ENCODE measurements at regions not wholly inside any gene's neighbourhood (a gene's known extent, or its start where the extent isn't known, plus 50 kb on each side); places are given as distances from the start of the nearest gene placed in this dataset.
"Not testable (repeated sequence)": the region's sequence is repeated elsewhere in the genome, so short reads cannot be mapped to it uniquely, and the experiment has no call there.

GRCh38 chr5:51227963-51228470, 155.2 kb upstream of the ISL1 start:
- intact Hi-C loops (cut with DNase I) = no loop called here
- no peak for DNase-seq (ENCODE audit: low spot score)

- DNase-seq (ENCODE audit: low spot score) = no peak
- intact Hi-C loops (cut with DNase I) = no loop called here
These were observed 152.9 kb upstream of the ISL1 start for GRCh38 chr5:51230336-51230735.

DNA sequence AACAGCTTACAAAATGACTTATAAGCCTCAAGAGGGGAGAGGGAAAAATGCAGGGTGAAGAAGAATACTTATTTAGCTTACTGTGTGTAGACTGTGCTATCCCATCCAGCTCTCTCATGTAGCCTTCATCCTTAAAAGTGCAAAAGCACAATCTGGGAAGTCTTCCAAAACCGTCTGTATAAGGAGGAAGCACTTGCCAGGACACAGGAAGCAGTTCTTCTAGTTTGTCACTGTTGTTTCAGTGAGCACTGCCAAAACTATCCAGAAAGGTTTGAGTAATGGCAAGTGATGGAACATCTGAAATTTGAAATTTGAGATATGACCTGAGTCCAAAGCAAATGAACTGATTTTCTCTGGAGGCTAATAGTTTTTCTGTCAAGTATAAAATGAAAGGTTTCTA, 140.8 kb upstream of the ISL1 start:
- no peak for DNase-seq (ENCODE audit: low spot score)
- intact Hi-C loops (cut with DNase I) = no loop called here

DNA sequence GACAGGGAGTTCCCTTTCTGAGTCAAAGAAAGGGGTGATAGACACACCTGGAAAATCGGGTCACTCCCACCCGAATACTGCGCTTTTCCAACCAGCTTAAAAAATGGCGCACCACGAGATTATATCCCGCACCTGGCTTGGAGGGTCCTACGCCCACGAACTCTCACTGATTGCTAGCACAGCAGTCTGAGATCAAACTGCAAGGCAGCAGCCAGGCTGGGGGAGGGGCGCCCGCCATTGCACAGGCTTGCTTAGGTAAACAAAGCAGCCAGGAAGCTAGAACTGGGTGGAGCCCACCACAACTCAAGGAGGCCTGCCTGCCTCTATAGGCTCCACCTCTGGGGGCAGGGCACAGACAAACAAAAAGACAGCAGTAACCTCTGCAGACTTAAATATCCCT, 132.3 kb upstream of the ISL1 start:
- DNase-seq (ENCODE audit: low spot score) = not testable (repeated sequence)

DNA sequence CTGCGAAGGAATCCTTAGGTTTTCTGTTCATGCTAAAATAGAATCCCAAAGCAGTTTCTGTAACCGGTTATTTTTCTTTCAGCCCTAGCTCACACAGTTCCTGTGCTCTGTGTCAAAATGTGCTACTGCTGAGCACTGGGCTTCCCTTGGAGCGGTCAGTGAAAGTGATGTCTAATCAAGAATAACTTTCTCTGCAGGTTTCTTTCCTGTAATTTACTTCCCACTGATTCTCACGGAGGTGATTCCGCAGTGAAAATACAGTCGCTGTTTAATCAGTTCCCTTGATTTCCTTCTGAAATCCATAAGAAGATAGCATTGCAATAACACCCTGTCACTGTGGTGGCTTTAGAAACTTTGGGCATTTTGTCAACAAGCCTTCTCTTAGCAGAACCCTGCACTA, 112.0 kb upstream of the ISL1 start:
- DNase-seq (ENCODE audit: low spot score) = no peak

More for the DNA sequence above, 132.3 kb upstream of the ISL1 start:
- intact Hi-C loops (cut with DNase I) = not testable (repeated sequence)

GRCh38 chr5:51273021-51273420, 110.2 kb upstream of the ISL1 start:
- DNase-seq (ENCODE audit: low spot score) = no peak
- intact Hi-C loops (cut with DNase I) = no loop called here

More for the DNA sequence above, 112.0 kb upstream of the ISL1 start:
- intact Hi-C loops (cut with DNase I) = no loop called here

GRCh38 chr5:51273871-51274270, 109.4 kb upstream of the ISL1 start:
- intact Hi-C loops (cut with DNase I) = no loop called here
- DNase-seq (ENCODE audit: low spot score) = no peak

- intact Hi-C loops (cut with DNase I) = no loop called here
- DNase-seq (ENCODE audit: low spot score) = no peak
These were observed 107.8 kb upstream of the ISL1 start for GRCh38 chr5:51275428-51275827.

- intact Hi-C loops (cut with DNase I) = no loop called here
- DNase-seq (ENCODE audit: low spot score) = no peak
These were observed 107.0 kb upstream of the ISL1 start for GRCh38 chr5:51276250-51276649.

- DNase-seq (ENCODE audit: low spot score) = no peak
- intact Hi-C loops (cut with DNase I) = no loop called here
These were observed 104.7 kb upstream of the ISL1 start for GRCh38 chr5:51278539-51278938.

DNA sequence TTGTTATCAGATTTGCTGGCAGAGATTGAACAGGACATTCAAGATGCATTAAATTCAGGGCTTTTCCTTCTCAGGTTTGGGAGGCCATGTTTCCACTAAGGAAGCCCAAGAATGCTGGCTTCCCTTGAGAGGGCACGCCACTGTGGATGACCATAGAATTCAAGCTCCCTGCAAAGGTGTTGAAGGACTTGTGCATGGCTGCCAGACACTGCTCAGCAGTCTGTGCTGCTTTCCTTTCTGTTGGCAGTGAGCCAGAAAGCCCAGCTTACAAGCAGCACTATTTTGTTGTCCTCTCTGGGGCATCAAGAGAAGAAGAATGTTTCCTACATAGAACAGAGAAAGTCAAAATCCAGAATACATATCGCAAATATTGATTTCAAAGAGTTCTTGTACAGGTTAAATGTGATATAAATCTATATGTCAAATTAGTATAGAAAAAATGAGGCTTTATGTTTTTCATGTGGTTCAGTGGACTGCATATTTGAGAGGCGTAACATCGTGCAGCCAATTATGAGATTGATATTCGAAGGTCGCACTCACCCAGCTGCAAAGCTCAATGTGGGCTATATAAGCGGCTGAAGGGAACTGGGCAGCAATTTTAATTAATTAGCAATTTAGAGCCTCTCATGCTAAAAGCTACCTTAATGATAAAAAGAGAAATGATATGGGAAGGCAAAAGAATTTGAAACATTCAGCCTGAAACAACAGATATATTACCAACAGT, 103.1 kb upstream of the ISL1 start:
- intact Hi-C loops (cut with DNase I) = no loop called here
- no peak for DNase-seq (ENCODE audit: low spot score)

GRCh38 chr5:51286046-51286445, 97.2 kb upstream of the ISL1 start:
- no peak for DNase-seq (ENCODE audit: low spot score)
- intact Hi-C loops (cut with DNase I) = no loop called here

GRCh38 chr5:51302343-51302742, 80.9 kb upstream of the ISL1 start:
- no peak for DNase-seq (ENCODE audit: low spot score)
- intact Hi-C loops (cut with DNase I) = no loop called here

GRCh38 chr5:51326844-51327243, 56.4 kb upstream of the ISL1 start:
- intact Hi-C loops (cut with DNase I) = no loop called here
- DNase-seq (ENCODE audit: low spot score) = no peak
